Liver (tissue), 8 donors: ENCODE measurements at regions not wholly inside any gene's neighbourhood (a gene's known extent, or its start where the extent isn't known, plus 50 kb on each side); places are given as distances from the start of the nearest gene placed in this dataset.

Source experiments
- DNase-seq: peaks from one replicate; pipeline ENCODE4 v3.0.0-alpha.2; 2017; ENCODE audit warnings: low spot score
- H3K27ac ChIP-seq, 2 donors: one replicate each; pipeline ENCODE4 v1.7.0; 2013; ENCODE audit warnings: inconsistent platforms in 2 of 2, low read length in 2 of 2, control low read depth in 1 of 2, low read depth in 1 of 2, mild to moderate bottlenecking in 1 of 2
- H3K27me3 ChIP-seq, 4 donors: one replicate each; pipeline versions ENCODE4 v1.6.1 to v1.7.0; 2013; ENCODE audit warnings: low read length in 3 of 4, inconsistent platforms in 1 of 4, mild to moderate bottlenecking in 1 of 4, moderate library complexity in 1 of 4; ENCODE audit not compliant: control insufficient read depth in 4 of 4, insufficient read depth in 4 of 4
- H3K36me3 ChIP-seq, 4 donors: one replicate each; pipeline versions ENCODE4 v1.6.1 to v1.7.0; 2013; ENCODE audit warnings: low read length in 3 of 4, mild to moderate bottlenecking in 3 of 4, low read depth in 1 of 4, moderate library complexity in 1 of 4; ENCODE audit not compliant: control insufficient read depth in 4 of 4, insufficient read depth in 3 of 4
- H3K4me1 ChIP-seq, 4 donors: one replicate each; pipeline versions ENCODE4 v1.6.1 to v1.7.0; 2013; ENCODE audit warnings: low read length in 3 of 4, mild to moderate bottlenecking in 3 of 4, moderate library complexity in 1 of 4; ENCODE audit not compliant: control insufficient read depth in 4 of 4, insufficient read depth in 4 of 4
- H3K4me3 ChIP-seq, 3 donors: one replicate each; pipeline versions ENCODE4 v1.6.1 to v1.7.0; 2013; ENCODE audit warnings: low read length in 3 of 3, control low read depth in 1 of 3, low read depth in 1 of 3, mild to moderate bottlenecking in 1 of 3
- H3K9ac ChIP-seq, 2 donors: one replicate each; pipeline ENCODE4 v1.7.0; 2013; ENCODE audit warnings: low read length in 2 of 2, mild to moderate bottlenecking in 2 of 2, moderate library complexity in 2 of 2, control low read depth in 1 of 2, low read depth in 1 of 2
- H3K9me3 ChIP-seq, 4 donors: one replicate each; pipeline versions ENCODE4 v1.6.1 to v1.7.0; 2013; ENCODE audit warnings: low read length in 3 of 4; ENCODE audit not compliant: control insufficient read depth in 4 of 4
- ATF3 ChIP-seq: IDR thresholded peaks from 2 replicates; pipeline ENCODE4 v1.6.1; 2016; ENCODE audit warnings: antibody characterized with exemption
- CTCF ChIP-seq: fragments of 150-350 bp; IDR thresholded peaks from 2 replicates; pipeline ENCODE4 v1.5.1; 2017; ENCODE audit warnings: improper control_type of control experiment, low read depth, low read length; ENCODE audit not compliant: missing input control
- EGR1 ChIP-seq, 2 donors: IDR thresholded peaks; 2 replicates each; pipeline ENCODE4 v1.6.1; 2016 to 2018; ENCODE audit warnings: antibody characterized with exemption in 2 of 2, low read depth in 2 of 2
- FOXA2 ChIP-seq: IDR thresholded peaks from 2 replicates; pipeline ENCODE4 v1.6.1; 2016; ENCODE audit warnings: antibody characterized with exemption
- HNF4A ChIP-seq, 2 donors: conservative IDR thresholded peaks; 2 replicates each; pipeline ENCODE4 v1.6.1; 2016; ENCODE audit warnings: antibody characterized with exemption in 2 of 2, mild to moderate bottlenecking in 2 of 2
- HNF4G ChIP-seq: IDR thresholded peaks from 2 replicates; pipeline ENCODE4 v1.6.1; 2016; ENCODE audit warnings: antibody characterized with exemption
- REST ChIP-seq: IDR thresholded peaks from 2 replicates; pipeline ENCODE4 v1.6.1; 2016; ENCODE audit warnings: antibody characterized with exemption, mild to moderate bottlenecking
- RXRA ChIP-seq, 2 donors: IDR thresholded peaks; 2 replicates each; pipeline ENCODE4 v1.6.1; 2017 to 2018; ENCODE audit warnings: antibody characterized with exemption in 2 of 2, mild to moderate bottlenecking in 1 of 2
- SP1 ChIP-seq: IDR thresholded peaks from 2 replicates; pipeline ENCODE4 v1.6.1; 2018; ENCODE audit warnings: antibody characterized with exemption, mild to moderate bottlenecking
- TAF1 ChIP-seq: conservative IDR thresholded peaks from 2 replicates; pipeline ENCODE4 v1.6.1; 2016; ENCODE audit warnings: antibody characterized with exemption, mild to moderate bottlenecking
- WGBS: extraction: QIAGEN DNeasy Blood & Tissue Kit; methylation state at CpG from one replicate; pipeline ENCODE4 v1.1.7; 2013; 5-methylcytosine and 5-hydroxymethylcytosine counted together
- donor health status: healthy.
- donor health status: healthy.
- donor health status: healthy.
- donor health status: healthy.
- donor health status: healthy.

- TF ChIP-seq ATF3, result no peak
- no peak for TF ChIP-seq RXRA (IDR thresholded peaks at IDR 0.05)
Measured at GRCh38 chr16:66240631-66241395, 125.7 kb upstream of the CDH5 start (continued).

GRCh38 chr16:66240088-66240487 is 126.4 kb upstream of the CDH5 start:
- no peak overlapping the region for H3K4me3 ChIP-seq
- WGBS, result 79% methylated on average over 6 of the region's 6 CpGs
- H3K9me3 ChIP-seq, result peaks cover 0 to 7% (median 2%) of the 10 kb centered on the region in 4 donors
- H3K27ac ChIP-seq, result no peak overlapping the region
- no peak overlapping the region for H3K9ac ChIP-seq
- no peaks in the 10 kb centered on the region for H3K4me1 ChIP-seq
- TF ChIP-seq HNF4G (no peak), REST (no peak), HNF4A (conservative IDR thresholded peaks at IDR 0.05) (no peak)
- H3K36me3 ChIP-seq, result no peaks in the 10 kb centered on the region
- peaks cover 0 to 3% (median under 1%) of the 10 kb centered on the region in 4 donors for H3K27me3 ChIP-seq
- no peak for DNase-seq

- DNase-seq, result no peak
- no peaks in the 10 kb centered on the region for H3K4me1 ChIP-seq
- peaks cover 0 to 7% (median 2%) of the 10 kb centered on the region in 4 donors for H3K9me3 ChIP-seq
- no peak overlapping the region for H3K4me3 ChIP-seq
- no peak overlapping the region for H3K9ac ChIP-seq
- no peak for TF ChIP-seq CTCF
- TF ChIP-seq REST, result no peak
- no peak for TF ChIP-seq TAF1
- TF ChIP-seq FOXA2, result no peak
- TF ChIP-seq RXRA (IDR thresholded peaks at IDR 0.05), result no peak
- TF ChIP-seq SP1, result no peak
- no peak for TF ChIP-seq EGR1 (IDR thresholded peaks at IDR 0.05; ENCODE audit: low read depth in 2 of 2)
- no peaks in the 10 kb centered on the region for H3K36me3 ChIP-seq
- no peak overlapping the region for H3K27ac ChIP-seq
- peaks cover 0 to 3% (median under 1%) of the 10 kb centered on the region in 4 donors for H3K27me3 ChIP-seq
- WGBS, result 89% methylated on average over 1 of the region's 1 CpG
Measured at GRCh38 chr16:66238696-66239095, 127.8 kb upstream of the CDH5 start.
